Inflammatory macrophage treated with lipopolysaccharide for 4 hours (primary cell): ENCODE measurements at regions not wholly inside any gene's neighbourhood (a gene's known extent, or its start where the extent isn't known, plus 50 kb on each side); places are given as distances from the start of the nearest gene placed in this dataset.
"Not testable (repeated sequence)": the region's sequence is repeated elsewhere in the genome, so short reads cannot be mapped to it uniquely, and the experiment has no call there.

ENCODE experiments used
- DNase-seq: peaks from one replicate; pipeline ENCODE4 v3.0.0-alpha.2; 2020

- not testable (repeated sequence) for DNase-seq
Observed at GRCh38 chr15:21174761-21175160, 265.5 kb downstream of the POTEB3 start.

- DNase-seq, result not testable (repeated sequence)
Observed at GRCh38 chr15:21151203-21151966, 285.3 kb upstream of the POTEB2 start.

- DNase-seq, result not testable (repeated sequence)
Observed at GRCh38 chr15:21148136-21148535, 282.0 kb upstream of the POTEB2 start.

GRCh38 chr15:21133893-21134292, 267.8 kb upstream of the POTEB2 start:
- DNase-seq, result not testable (repeated sequence)

DNA sequence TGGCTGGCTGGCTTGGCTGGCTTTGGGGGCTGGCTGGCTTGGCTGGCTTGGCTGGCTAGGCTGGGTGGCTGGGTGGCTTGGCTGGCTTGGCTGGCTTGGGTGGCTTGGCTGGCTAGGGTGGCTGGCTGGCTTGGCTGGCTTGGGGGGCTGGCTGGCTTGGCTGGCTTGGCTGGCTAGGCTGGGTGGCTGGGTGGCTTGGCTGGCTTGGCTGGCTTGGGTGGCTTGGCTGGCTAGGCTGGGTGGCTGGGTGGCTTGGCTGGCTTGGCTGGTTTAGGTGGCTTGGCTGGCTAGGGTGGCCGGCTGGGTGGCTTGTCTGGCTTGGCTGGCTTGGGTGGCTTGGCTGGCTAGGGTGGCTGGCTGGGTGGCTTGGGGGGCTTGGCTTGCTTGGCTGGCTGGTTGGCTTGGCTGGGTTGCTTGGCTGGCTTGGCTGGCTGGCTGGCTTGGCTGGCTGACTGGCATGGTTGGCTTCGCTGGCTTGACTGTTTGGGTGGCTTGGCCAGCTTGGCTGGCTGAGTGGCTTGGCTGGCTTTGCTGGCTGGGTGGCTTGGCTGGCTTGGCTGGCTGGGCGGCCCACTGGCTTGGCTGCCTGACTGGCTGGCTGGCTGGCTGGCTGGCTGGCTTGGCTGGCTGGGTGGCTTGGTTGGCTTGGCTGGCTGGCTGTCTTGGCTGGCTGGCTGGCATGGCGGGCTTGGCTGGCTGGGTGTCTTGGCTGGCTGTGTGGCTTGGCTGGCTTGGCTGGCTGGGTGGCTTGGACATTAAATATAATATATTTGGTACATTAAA, 246.3 kb upstream of the POTEB2 start:
- DNase-seq, result peak; percentile 0

DNA sequence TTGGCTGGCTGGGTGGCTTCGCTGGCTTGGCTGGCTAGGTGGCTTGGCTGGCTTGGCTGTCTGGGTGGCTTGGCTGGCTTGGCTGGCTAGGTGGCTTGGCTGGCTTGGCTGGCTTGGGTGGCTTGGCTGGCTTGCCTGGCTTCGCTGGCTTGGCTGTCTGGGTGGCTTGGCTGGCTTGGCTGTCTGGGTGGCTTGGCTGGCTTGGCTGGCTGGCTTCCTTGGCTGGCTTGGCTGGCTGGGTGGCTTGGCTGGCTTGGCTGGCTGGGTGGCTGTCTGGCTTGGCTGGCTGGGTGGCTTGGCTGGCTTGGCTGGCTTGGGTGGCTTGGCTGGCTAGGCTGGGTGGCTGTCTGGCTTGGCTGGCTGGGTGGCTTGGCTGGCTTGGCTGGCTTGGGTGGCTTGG, 245.7 kb upstream of the POTEB2 start:
- peak; percentile 5 for DNase-seq

GRCh38 chr15:21111172-21111571, 245.1 kb upstream of the POTEB2 start:
- not testable (repeated sequence) for DNase-seq

- DNase-seq, result not testable (repeated sequence)
Observed at GRCh38 chr15:21110187-21110804, 244.2 kb upstream of the POTEB2 start.

GRCh38 chr15:21108384-21108783, 242.3 kb upstream of the POTEB2 start:
- DNase-seq, result not testable (repeated sequence)

DNA sequence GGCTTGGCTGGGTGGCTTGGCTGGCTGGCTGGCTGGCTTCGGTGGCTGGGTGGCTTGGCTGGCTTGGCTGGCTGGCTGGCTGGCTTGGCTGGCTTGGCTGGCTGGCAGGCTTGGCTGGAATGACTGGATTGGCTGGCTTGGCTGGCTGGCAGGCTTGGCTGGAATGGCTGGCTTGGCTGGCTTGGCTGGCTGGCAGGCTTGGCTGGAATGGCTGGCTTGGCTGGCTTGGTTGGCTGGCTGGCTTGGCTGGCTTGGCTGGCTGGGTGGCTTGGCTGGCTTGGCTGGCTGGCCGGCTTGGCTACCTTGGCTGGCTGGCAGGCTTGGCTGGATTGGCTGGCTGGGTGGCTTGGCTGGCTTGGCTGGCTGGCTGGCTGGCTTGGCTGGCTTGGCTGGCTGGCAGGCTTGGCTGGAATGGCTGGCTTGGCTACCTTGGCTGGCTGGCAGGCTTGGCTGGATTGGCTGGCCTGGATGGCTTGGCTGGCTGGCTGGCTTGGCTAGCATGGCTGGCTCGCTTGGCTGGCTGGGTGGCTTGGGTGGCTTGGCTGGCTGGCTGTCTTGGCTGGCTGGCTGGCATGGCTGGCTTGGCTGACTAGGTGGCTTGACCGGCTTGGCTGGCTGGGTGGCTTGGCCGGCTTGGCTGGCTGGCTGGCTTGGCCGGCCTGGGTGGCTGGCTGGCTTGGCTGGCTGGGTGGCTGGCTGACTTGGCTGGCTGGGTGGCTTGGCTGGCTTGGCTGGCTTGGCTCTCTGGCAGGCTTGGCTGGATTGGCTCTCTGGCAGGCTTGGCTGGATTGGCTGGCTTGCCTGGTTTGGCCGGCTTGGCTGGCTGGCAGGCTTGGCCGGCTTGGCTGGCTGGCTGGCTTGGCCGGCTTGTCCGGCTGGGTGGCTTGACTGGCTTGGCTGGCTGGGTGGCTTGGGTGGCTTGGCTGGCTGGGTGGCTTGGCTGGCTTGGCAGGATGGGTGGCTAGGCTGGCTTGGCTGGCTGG, 241.6 kb upstream of the POTEB2 start:
- not testable (repeated sequence) for DNase-seq

DNA sequence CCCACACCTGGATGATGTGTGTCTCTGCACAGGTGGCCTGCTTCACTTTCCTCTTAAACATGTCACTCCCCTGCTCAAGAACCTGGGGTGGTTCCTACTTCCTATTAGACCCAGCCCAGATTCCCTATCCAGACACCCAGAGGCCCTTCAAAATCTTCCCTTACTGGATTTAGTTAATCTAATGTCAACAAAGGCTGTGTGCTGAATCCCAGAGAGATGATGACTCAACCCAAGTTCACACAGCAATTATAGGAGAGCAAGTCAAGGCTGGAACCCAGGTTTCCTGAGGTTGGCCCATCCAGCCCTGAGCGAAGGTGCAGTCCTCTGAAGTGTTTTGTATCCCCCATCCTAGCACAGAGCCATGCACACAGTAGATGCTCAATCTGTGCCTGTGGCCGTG, 230.5 kb upstream of the POTEB2 start:
- DNase-seq, result not testable (repeated sequence)

- not testable (repeated sequence) for DNase-seq
Observed at GRCh38 chr15:21079544-21079943, 213.4 kb upstream of the POTEB2 start.

GRCh38 chr15:21068917-21069316, 202.8 kb upstream of the POTEB2 start:
- DNase-seq, result not testable (repeated sequence)

- DNase-seq, result not testable (repeated sequence)
Observed at GRCh38 chr15:21063512-21063911, 197.4 kb upstream of the POTEB2 start.

DNA sequence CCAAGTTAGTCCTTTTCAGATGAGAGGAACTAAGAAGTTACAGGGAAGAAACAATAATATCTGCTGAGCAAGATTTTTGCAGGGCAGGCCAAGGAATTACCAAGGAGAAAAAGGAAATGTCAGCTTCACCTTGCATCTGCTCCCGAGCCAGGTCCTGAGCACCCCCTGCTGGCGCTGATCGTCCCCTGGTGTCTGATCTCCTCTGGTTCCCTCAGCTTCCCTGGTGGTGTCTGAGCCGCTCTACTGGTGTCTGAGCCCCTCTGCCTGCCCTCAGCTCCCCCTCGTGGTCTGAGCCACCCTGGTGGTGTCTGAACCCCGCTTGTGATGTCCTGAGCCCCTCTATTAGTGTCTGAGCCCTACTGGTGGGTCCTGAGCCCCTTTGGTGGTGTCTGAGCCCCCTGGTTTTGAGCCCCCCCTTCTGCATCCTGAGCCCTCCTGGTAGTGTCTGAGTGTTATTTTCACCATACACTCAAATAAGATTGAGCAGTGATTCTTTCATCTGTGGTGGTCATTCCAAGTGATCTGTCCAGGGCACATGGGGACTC, 196.6 kb upstream of the POTEB2 start:
- DNase-seq, result peak; percentile 0

GRCh38 chr15:21051866-21052265, 185.8 kb upstream of the POTEB2 start:
- not testable (repeated sequence) for DNase-seq

DNA sequence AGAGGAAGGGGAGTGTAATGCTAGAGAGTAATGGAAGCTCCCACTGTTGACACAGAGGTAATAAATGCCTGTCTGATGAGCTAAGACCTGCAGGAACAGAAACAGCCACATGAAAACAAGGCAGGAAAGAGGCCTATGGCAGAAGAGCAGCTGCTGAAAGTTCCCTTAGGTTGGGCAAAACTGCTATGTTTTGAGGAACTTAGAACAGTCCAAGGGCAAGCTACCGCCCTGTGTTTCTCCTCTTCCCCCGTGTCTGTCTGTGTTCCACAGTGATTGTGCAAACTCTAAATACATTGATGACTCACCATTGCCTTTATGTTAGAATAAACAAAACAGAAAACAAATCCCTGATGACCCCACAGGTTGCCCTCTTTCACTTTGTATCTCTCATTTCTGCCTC, 165.6 kb upstream of the POTEB2 start:
- not testable (repeated sequence) for DNase-seq

DNA sequence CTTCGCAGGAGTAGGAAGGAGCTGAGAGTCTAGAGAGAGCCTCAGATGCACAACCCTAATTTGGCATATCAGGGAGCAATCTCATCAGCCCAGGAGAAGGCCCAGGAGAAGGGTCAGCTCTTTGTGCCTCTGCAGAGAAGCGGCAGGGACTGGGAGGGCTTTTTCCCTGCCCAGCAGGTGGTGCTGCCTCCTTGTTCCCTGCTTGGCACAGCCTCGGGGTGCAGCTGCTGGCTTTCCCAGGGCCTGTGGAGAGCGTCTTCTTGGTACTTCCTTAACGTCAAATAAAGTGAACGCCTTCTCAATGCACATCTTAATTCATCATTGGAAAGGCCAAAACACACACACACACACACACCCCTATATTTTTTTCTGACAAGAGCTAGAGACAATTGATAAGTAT, 162.9 kb upstream of the POTEB2 start:
- DNase-seq, result not testable (repeated sequence)

DNA sequence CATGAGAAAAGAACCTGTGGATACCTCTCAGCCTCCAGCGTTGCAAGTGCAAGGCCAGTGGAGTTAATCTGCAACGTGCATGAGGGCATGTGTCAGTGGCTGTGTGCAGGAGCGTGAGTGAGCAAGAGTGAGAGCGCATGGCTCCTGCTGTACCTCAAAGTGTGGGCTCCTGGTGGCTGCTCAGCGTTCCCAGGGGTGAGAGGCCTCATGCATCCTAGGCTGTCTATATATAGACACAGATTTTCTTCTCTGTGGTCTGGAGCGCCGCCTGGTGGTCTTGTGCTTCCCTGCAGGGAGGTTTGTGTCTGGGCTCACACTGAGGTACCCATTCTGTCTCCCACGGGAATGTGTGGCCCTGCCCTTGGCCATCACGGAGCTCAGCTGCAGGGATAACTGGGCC, 161.8 kb upstream of the POTEB2 start:
- DNase-seq, result not testable (repeated sequence)

DNA sequence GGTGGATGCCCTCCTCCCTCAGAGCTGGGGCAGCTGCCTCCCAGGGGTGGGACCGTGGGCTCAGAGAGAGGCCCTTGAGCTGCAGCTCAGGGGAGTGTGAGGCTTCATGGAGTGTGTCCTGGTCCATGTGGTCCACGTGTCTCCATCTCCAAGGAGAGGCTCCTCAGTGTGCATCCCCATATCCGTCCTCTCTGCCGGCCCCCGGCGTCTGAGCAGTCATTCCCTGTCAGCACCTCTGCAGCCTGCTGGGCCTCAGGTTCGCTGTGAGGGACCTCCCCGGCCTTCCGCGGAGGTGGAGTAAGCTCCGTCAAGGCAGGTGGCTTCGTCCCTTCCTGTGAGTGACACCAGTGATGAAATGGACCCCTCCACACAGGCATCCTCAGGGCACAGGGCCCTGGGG, 160.7 kb upstream of the POTEB2 start:
- not testable (repeated sequence) for DNase-seq

- not testable (repeated sequence) for DNase-seq
Observed at GRCh38 chr15:21024235-21024987, 158.3 kb upstream of the POTEB2 start.
